ENCODE measurements at regions not wholly inside any gene's neighbourhood (a gene's known extent, or its start where the extent isn't known, plus 50 kb on each side); places are given as distances from the start of the nearest gene placed in this dataset.

DNA sequence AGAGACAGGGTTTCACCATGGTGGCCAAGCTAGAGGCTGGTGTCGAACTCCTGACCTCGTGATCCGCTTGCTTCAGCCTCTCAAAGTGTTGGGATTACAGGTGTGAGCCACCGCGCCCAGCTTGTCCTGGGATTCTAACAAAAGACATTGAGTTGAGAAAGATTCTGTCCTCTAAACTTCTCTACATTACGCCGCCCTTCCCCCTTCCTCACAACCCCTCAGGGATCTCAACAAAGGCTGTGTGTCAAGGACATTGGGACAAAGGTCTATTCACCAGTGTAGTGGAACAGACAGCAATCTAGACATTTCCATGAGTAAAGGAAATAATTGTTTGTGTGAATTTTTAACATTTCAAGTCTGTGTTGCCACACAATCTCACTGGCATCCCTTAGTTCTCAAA, 68.8 kb upstream of the KIF5B start:
- no peak overlapping the region for H3K27ac ChIP-seq (ENCODE audit: insufficient read depth, low read length)
- TF ChIP-seq, protein P1, sequence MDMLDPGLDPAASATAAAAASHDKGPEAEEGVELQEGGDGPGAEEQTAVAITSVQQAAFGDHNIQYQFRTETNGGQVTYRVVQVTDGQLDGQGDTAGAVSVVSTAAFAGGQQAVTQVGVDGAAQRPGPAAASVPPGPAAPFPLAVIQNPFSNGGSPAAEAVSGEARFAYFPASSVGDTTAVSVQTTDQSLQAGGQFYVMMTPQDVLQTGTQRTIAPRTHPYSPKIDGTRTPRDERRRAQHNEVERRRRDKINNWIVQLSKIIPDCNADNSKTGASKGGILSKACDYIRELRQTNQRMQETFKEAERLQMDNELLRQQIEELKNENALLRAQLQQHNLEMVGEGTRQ (IDR thresholded peaks at IDR 0.05; ENCODE audit: low read depth, low read length) = no peak
- TF ChIP-seq BHLHE40 (IDR thresholded peaks at IDR 0.05; ENCODE audit: low read depth, low read length) (no peak), NFE2L2 (IDR thresholded peaks at IDR 0.05; ENCODE audit: low read depth, low read length) (no peak), MAZ (IDR thresholded peaks at IDR 0.05; ENCODE audit: borderline replicate concordance, low read depth, low read length) (no peak), FOS (IDR thresholded peaks at IDR 0.05; ENCODE audit: low read depth, low read length) (no peak), POLR2A (IDR thresholded peaks at IDR 0.05; ENCODE audit: low read depth, low read length) (no peak), RCOR1 (IDR thresholded peaks at IDR 0.05; ENCODE audit: insufficient replicate concordance, low read length) (no peak), MXI1 (IDR thresholded peaks at IDR 0.05; ENCODE audit: borderline replicate concordance, low read depth, low read length) (no peak), ELK1 (IDR thresholded peaks at IDR 0.05; ENCODE audit: borderline replicate concordance, low read depth, low read length) (no peak), CHD1 (IDR thresholded peaks at IDR 0.05; ENCODE audit: low read depth, low read length) (no peak), CEBPB (IDR thresholded peaks at IDR 0.05; ENCODE audit: low read depth, low read length) (no peak), SMC3 (IDR thresholded peaks at IDR 0.05; ENCODE audit: low read depth, low read length) (no peak), RAD21 (IDR thresholded peaks at IDR 0.05; ENCODE audit: low read length) (no peak)
- TF ChIP-seq, protein P2, sequence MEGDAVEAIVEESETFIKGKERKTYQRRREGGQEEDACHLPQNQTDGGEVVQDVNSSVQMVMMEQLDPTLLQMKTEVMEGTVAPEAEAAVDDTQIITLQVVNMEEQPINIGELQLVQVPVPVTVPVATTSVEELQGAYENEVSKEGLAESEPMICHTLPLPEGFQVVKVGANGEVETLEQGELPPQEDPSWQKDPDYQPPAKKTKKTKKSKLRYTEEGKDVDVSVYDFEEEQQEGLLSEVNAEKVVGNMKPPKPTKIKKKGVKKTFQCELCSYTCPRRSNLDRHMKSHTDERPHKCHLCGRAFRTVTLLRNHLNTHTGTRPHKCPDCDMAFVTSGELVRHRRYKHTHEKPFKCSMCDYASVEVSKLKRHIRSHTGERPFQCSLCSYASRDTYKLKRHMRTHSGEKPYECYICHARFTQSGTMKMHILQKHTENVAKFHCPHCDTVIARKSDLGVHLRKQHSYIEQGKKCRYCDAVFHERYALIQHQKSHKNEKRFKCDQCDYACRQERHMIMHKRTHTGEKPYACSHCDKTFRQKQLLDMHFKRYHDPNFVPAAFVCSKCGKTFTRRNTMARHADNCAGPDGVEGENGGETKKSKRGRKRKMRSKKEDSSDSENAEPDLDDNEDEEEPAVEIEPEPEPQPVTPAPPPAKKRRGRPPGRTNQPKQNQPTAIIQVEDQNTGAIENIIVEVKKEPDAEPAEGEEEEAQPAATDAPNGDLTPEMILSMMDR (conservative IDR thresholded peaks at IDR 0.05; ENCODE audit: low read depth, low read length) = no peak
- CTCF ChIA-PET = interaction anchor here (0.6 kb wide), 1 partner anchor 352 kb away, joined by 3 read pairs; no protein-coding TSS in a partner anchor
- no peaks in the 10 kb centered on the region for H3K4me1 ChIP-seq (ENCODE audit: control insufficient read depth, insufficient read depth, low read length)
- no peak overlapping the region for H3K56ac ChIP-seq (ENCODE audit: extremely low read depth, insufficient read depth, low read length)
- H2BK20ac ChIP-seq (ENCODE audit: low read depth, low read length) = no peak overlapping the region
- no peak overlapping the region for H2AFZ ChIP-seq (replicated peaks; ENCODE audit: low read length, poor library complexity)
- no peak overlapping the region for H3K4ac ChIP-seq (ENCODE audit: low read depth, low read length)
- H3K36me3 ChIP-seq (ENCODE audit: control insufficient read depth, insufficient read depth, low read length) = no peaks in the 10 kb centered on the region
- no peak overlapping the region for H2BK15ac ChIP-seq (ENCODE audit: low read depth, low read length)
- no TSS peak for BruUV-seq (replicated peaks)
- H3K27me3 ChIP-seq (ENCODE audit: control insufficient read depth, insufficient read depth, low read length) = peaks cover 9% of the 10 kb centered on the region
- no peaks in the 10 kb centered on the region for H3K79me1 ChIP-seq (ENCODE audit: low read depth in 1 of 2, low read length in 2 of 2)
- H3K9me3 ChIP-seq (ENCODE audit: control insufficient read depth, insufficient read depth, low read length) = peaks cover 10% of the 10 kb centered on the region
- no peak overlapping the region for H3K23ac ChIP-seq (ENCODE audit: low read depth, low read length)
- dilution Hi-C loops (cut with HindIII; ENCODE audit: low sequenced_read_pairs, unreplicated experiment) = no loop called here
- no peak overlapping the region for H4K91ac ChIP-seq (ENCODE audit: insufficient read depth, low read depth, low read length)
- H2AK5ac ChIP-seq (ENCODE audit: low read depth, low read length) = no peak overlapping the region
- POLR2A ChIA-PET (ENCODE audit: unreplicated experiment) = no interaction called here
- H3K9ac ChIP-seq (ENCODE audit: low read depth, low read length) = no peak overlapping the region
- no peak overlapping the region for H3K14ac ChIP-seq (replicated peaks; ENCODE audit: low read depth, low read length)
- H3K4me3 ChIP-seq (ENCODE audit: insufficient read depth, low read depth, low read length) = no peak overlapping the region
- in situ Hi-C loops (cut with MboI; ENCODE audit: low sequenced_read_pairs) = no loop called here
- H2BK120ac ChIP-seq (ENCODE audit: low read depth, low read length) = no peak overlapping the region
- H2BK5ac ChIP-seq (ENCODE audit: low read depth, low read length, poor library complexity, severe bottlenecking) = no peak overlapping the region
- WGBS, 2 experiments (ENCODE audit: extremely low coverage in 2 of 2, insufficient read length in 1 of 2) = no CpG with 5 or more reads among the region's 7 CpGs
- no peak overlapping the region for H4K5ac ChIP-seq (ENCODE audit: low read depth, low read length)
- DNase-seq (no peak), ATAC-seq (ENCODE audit: low read depth) (no peak)
- no peaks in the 10 kb centered on the region for H3K9me1 ChIP-seq (ENCODE audit: insufficient read depth, low read length)
- no peaks in the 10 kb centered on the region for H4K20me1 ChIP-seq (ENCODE audit: insufficient read depth, low read length)
- intact Hi-C loops (cut with micrococcal nuclease) = no loop called here
- H3K18ac ChIP-seq (ENCODE audit: low read depth, low read length) = no peak overlapping the region
- no peak overlapping the region for H2AK9ac ChIP-seq (replicated peaks; ENCODE audit: low read depth, low read length, poor library complexity)
- H4K8ac ChIP-seq (ENCODE audit: low read depth in 2 of 2, low read length in 2 of 2) = no peak overlapping the region
- H3K4me2 ChIP-seq (ENCODE audit: low read depth, low read length) = no peak overlapping the region

Data from IMR-90 (cell line).